ENCODE measurements at regions not wholly inside any gene's neighbourhood (a gene's known extent, or its start where the extent isn't known, plus 50 kb on each side); places are given as distances from the start of the nearest gene placed in this dataset.
"Not testable (repeated sequence)": the region's sequence is repeated elsewhere in the genome, so short reads cannot be mapped to it uniquely, and the experiment has no call there.

- DNase-seq = no peak
Observed at GRCh38 chr13:80840316-80840976, 499.5 kb upstream of the SPRY2 start.

DNA sequence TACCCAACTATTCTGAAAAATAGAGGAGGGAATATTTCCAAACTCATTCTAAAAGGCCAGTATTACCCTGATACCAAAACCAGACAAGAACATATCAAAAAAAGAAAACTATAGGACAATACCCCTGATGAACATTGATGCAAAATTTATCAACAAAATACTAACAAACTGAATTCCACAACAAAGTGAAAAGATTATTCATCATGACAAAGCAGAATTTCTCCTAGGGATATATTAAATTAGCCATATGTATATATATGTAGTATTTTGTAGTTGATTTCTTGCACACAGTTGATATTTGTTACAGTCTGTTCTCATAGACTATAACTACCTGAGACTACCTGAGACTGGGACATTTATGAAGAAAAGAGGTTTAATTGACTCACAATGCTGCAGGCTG is 495.0 kb upstream of the SPRY2 start:
- no peak for DNase-seq

- no peak for DNase-seq
Observed at GRCh38 chr13:80830431-80830830, 489.5 kb upstream of the SPRY2 start.

DNA sequence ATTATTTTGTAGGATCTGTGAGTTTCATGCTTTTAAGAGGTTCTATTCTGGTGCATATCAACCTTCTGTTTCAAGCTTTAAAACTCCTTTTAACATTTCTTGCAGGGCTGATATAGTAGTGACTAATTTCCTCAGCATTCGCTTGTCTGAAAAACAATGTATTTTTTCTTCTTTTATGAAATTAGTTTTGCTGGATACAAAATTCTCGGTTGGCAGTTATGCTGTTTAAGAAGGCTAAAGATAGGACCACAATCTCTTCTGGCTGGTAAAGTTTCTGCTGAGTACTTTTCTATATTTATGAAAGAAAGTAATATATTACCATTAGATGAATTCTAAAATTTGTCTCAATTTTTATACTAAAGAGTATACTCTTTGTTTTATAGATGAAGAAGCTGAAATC is 487.8 kb upstream of the SPRY2 start:
- DNase-seq = no peak

DNA sequence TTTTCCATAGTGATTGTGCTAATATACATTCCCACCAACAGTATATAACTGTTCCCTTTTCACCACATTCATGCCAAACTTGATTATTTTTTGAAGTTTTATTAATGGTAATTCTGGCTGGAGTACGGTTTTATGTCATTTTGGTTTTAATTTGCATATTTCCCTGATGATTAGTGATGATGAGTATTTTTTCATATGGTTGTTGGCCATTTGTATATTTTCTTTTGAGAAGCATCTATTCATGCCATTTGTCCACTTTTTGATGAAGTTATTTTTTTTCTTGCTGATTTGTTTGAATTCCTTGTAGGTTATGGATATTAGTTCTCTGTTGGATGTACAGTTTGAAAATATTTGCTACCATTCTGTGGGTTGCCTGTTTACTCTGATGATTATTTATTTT is 484.4 kb upstream of the SPRY2 start:
- DNase-seq = no peak

GRCh38 chr13:80824229-80824628 is 483.3 kb upstream of the SPRY2 start:
- no peak for DNase-seq

DNA sequence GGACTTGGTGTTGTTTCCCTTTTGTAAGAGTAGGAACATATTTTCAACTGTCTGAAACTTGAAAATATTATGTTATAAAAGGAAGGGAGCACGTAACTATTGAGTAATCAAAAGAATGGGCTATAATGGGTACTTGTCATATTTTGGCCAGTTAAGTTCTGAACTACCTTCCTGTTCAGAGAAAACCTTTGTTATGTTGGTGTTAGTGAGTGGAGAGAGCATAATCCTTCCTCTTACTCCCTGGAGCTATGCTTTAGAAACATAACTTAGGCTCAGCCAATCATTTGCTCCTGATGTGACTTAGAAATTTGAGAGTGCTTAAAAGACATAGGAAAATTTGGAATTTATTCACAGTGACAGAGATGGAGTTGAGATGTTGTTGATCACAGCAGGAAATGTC is 482.5 kb upstream of the SPRY2 start:
- DNase-seq = no peak

DNA sequence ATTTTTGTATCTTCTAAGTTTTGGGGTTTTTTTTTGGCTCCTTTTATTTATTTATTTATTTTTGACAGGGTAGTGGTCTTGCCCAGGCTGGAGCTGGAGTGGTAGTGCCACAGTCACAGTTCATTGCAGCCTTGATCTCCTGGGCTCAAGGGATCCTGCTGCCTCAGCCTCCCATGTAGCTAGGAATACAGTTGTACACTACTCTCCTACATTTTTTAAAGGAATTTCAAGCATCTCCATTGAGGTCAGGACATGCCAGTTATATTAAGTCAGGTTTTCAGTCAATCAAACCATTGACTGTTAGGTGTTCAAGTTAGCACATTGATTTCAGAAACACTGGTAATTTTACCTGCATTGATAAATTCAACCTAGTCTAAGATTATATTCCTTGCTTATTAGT is 480.5 kb upstream of the SPRY2 start:
- no peak for DNase-seq

- no peak for DNase-seq
Observed at GRCh38 chr13:80817979-80818378, 477.1 kb upstream of the SPRY2 start.

DNA sequence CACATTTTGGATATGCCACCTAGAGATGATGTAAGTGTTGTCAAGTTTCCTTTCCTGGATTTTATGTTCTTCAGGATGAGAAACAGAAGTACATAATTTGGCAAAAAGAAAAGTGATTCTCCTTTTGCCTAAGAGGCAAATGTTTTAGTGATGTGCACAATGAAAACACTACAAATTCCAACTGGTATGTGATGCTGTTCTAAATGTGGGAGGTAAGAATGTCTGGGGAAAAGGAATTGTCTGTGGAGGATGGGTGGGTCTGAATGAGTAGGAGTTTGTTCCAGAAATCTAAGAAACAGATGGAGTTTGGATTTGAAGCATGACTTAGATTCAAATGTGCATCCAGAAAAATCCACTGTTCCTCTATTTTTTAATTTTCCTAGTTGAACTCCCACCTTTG is 473.6 kb upstream of the SPRY2 start:
- DNase-seq = no peak

DNA sequence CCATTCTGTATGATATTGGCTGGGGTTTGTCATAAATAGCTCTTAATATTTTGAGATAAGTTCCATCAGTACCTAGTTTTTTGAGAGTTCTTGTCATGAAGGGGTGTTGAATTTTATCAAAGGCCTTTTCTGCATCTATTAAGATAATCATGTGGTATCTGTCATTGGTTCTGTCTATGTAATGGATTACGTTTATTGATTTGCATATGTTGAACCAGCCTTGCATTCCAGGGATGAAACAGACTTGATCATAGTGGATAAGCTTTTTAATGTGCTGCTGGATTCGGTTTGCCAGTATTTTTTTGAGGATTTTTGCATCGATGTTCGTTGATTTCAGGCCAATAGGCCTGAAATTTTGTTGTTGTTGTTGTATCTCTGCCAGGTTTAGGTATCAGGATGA is 469.4 kb upstream of the SPRY2 start:
- DNase-seq = not testable (repeated sequence)

DNA sequence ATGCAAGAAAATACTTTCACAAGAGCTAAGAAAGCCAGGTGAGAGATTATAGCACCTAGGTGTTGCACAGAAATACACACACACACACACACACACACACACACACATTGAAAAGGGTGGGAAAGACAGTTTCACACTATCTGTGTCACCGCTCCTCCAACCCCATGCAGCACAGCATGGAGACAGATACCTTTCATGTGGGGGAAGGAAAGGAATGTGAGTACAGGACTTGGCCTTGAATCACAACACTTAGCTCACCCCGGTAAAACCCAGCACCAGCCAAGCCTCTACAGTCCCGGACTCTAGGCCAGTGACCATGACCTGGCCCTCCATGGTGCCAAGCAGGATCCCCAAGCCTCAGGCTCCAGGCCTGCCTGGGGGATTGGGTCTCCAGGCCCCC is 462.0 kb upstream of the SPRY2 start:
- no peak for DNase-seq

- DNase-seq = no peak
Observed at GRCh38 chr13:80798576-80799133, 457.7 kb upstream of the SPRY2 start.

DNA sequence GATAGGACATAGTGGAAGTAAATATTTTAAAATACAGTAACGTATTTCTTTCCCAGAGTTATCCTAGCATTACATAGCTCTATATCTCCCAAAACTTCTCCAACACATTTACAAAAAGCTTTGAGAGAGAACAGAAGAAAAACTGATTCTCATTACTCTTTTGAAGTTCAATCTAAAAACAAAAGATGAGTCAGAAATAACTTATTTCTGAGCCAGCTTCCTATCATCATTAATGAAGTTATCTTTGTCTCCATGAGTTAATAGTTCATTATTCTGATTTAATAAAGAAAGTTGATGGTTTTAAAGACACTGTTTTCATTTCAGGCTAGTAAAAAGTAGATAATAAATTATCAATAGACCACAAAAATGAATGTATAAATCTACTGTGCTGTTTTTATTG is 446.7 kb upstream of the SPRY2 start:
- no peak for DNase-seq

DNA sequence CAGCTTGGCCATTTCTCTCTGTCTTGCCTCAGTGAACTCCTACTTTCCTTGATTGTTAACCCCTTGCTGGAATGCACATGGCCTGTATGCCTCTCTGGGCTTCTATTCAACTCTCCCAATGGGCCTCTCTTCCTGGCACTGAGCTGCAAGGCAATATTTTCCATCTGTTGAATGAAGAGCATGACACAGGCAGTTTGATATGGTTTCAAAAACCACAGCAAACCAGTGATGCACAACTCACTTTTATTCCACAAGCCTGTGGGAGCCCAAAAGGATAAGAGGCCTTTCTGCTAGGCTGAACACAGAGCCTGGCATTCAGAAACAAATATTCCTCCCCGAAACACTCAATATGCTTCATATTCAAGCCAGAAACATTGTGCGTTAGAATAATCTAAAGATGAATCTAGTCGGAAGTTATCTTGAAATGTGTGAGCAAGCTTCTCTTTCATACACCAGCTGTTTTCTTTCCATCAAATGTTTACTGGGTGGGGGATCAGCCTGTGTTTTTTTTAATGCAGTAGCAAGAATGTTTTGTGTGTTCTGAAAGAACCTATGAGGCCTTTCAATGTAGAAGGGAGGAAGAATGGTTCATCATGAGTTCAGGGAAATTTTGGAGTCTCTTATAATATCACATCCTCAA is 443.1 kb upstream of the SPRY2 start:
- peak; percentile 25 for DNase-seq

DNA sequence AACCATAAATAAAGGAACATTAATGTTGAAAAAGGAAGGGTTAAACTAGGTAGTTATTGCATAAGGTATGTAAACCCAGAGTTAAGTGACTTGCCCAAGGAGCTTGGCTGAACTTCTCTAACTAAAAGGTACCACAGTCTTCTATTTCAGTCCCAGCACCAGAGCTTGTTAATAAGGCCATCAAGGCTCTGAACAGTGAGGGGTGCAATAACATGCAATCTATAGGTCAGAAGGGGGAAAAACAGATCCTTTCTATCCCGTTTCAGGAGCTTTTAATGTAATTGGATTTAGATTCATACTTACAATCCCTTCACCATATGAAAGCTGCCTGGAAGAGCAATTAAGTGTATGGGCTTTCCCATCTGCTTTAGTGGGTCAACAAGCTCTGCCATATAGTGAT is 441.5 kb upstream of the SPRY2 start:
- DNase-seq = no peak

GRCh38 chr13:80778297-80778696 is 437.4 kb upstream of the SPRY2 start:
- no peak for DNase-seq

GRCh38 chr13:80757694-80758093 is 416.8 kb upstream of the SPRY2 start:
- DNase-seq = no peak

GRCh38 chr13:80755910-80756309 is 415.0 kb upstream of the SPRY2 start:
- no peak for DNase-seq

DNA sequence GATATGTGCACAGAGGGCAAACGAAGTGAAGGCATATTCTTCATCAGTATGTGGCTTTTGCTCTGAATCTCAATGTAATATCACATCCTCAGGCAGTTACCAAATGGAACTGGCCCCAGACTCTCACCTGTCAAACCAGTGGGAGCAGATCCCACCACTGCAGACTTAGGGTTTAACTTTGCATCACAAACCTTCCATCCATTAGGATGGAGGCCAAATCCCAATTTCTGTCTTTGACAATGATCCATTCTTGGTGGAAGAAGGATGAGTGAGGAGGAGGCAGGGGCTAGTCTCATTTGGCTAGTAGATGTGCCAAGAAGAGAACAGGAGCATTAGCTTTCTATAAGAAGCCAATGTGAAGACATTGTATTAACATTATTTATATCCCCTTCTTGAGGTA is 413.5 kb upstream of the SPRY2 start:
- DNase-seq = no peak

DNA sequence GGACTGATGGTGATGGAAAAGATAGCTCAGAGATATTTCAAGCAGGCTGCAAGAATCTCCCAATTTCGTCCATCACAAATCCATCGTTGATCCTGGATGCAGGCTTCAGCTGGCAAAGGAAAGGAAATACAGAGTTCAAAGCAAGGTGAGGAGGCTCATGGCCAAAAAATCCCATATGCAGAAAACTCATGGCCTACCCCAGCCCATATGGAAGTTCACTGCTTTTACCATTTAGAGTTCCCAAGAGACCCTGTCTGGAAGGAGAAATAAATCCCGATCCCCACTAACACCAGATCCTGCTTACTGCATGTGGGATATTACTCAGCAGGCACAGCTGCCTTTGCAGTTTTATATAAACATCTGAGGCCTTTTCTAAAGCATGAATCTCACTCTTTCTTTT is 412.9 kb upstream of the SPRY2 start:
- no peak for DNase-seq

- DNase-seq = no peak
Observed at GRCh38 chr13:80751854-80752253, 410.9 kb upstream of the SPRY2 start.

DNA sequence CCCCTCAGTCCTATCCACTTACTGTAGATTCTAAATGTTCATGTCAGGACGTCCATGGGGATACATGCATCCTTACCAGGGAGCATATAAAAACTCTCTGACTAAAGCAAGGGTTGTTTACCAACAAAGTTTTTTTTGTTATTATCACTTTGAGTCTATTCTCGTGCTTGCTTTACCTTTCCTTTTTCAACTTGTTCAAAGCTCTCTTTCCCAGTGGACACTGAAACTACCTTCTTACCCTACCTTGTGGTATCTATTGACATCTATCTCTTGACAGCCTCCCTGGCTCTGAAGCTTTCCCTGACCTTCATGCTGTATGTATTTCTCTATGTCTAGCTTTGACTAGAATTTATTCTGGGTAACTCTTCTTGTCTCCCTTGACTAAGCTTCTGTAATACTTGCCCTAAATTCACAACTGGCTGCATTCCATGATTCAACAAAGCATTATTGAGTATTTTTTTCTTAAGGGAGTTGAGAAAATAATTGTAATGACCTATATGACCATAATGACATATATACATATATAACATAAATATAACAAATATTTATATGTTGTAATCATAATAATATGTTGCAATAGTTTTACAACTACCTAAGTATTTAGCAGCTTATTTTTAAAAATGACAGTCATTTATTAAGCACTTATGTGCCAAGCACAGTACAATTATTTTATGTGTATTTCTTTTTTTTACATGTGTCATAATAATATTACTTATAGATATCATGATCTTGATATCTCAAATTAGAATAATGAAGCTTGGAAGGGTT is 403.4 kb upstream of the SPRY2 start:
- DNase-seq = no peak

- DNase-seq = no peak
Observed at GRCh38 chr13:80742033-80742432, 401.1 kb upstream of the SPRY2 start.

Measured in NCI-H2107 (cell line).